Retinal pigment epithelial cell (primary cell): ENCODE measurements at regions not wholly inside any gene's neighbourhood (a gene's known extent, or its start where the extent isn't known, plus 50 kb on each side); places are given as distances from the start of the nearest gene placed in this dataset.

ENCODE experiments used
- DNase-seq: peaks from one replicate; pipeline ENCODE4 v3.0.0-alpha.2; 2010; ENCODE audit warnings: low read depth
- H3K4me3 ChIP-seq: 2 replicates; pipeline ENCODE4 v1.5.1; 2011; ENCODE audit warnings: mild to moderate bottlenecking, low read length, control low read depth, moderate library complexity
- CTCF ChIP-seq: conservative IDR thresholded peaks from 2 replicates; pipeline ENCODE4 v1.5.1; 2011; ENCODE audit warnings: low read depth, low read length, control low read depth, inconsistent platforms

- no peak for DNase-seq
- H3K4me3 ChIP-seq, result no peak overlapping the region
- no peak for TF ChIP-seq CTCF
These were observed 619.6 kb upstream of the TMEFF2 start for GRCh38 chr2:192814376-192814775.

GRCh38 chr2:192813341-192813740 is 618.6 kb upstream of the TMEFF2 start:
- H3K4me3 ChIP-seq, result no peak overlapping the region
- no peak for TF ChIP-seq CTCF

GRCh38 chr2:192809173-192809572 is 614.4 kb upstream of the TMEFF2 start:
- no peak for TF ChIP-seq CTCF
- DNase-seq, result no peak
- H3K4me3 ChIP-seq, result no peak overlapping the region

More at GRCh38 chr2:192813341-192813740, 618.6 kb upstream of the TMEFF2 start:
- DNase-seq, result no peak

GRCh38 chr2:192783643-192784042 is 588.9 kb upstream of the TMEFF2 start:
- no peak overlapping the region for H3K4me3 ChIP-seq
- no peak for DNase-seq
- no peak for TF ChIP-seq CTCF

- no peak overlapping the region for H3K4me3 ChIP-seq
- DNase-seq, result no peak
- no peak for TF ChIP-seq CTCF
These were observed 580.9 kb upstream of the TMEFF2 start for GRCh38 chr2:192775459-192776262.

- no peak for TF ChIP-seq CTCF
- DNase-seq, result no peak
- H3K4me3 ChIP-seq, result no peak overlapping the region
These were observed 580.3 kb upstream of the TMEFF2 start for GRCh38 chr2:192775011-192775410.

GRCh38 chr2:192773044-192773443 is 578.3 kb upstream of the TMEFF2 start:
- no peak for TF ChIP-seq CTCF
- no peak for DNase-seq
- H3K4me3 ChIP-seq, result no peak overlapping the region
